Skeletal muscle tissue (tissue), 3 donors: ENCODE measurements at regions not wholly inside any gene's neighbourhood (a gene's known extent, or its start where the extent isn't known, plus 50 kb on each side); places are given as distances from the start of the nearest gene placed in this dataset.
"Not testable (repeated sequence)": the region's sequence is repeated elsewhere in the genome, so short reads cannot be mapped to it uniquely, and the experiment has no call there.

ENCODE experiments used
- H3K27ac ChIP-seq: one replicate; pipeline ENCODE4 v1.7.0; 2013; ENCODE audit warnings: mild to moderate bottlenecking, low read depth, low read length, inconsistent platforms
- H3K27me3 ChIP-seq, 3 donors: one replicate each; pipeline ENCODE4 v1.7.0; 2013; ENCODE audit warnings: low read length in 3 of 3; ENCODE audit not compliant: control insufficient read depth in 3 of 3, insufficient read depth in 3 of 3
- H3K36me3 ChIP-seq, 3 donors: one replicate each; pipeline ENCODE4 v1.7.0; 2013; ENCODE audit warnings: low read length in 3 of 3; ENCODE audit not compliant: control insufficient read depth in 3 of 3, insufficient read depth in 3 of 3
- H3K4me1 ChIP-seq, 3 donors: one replicate each; pipeline ENCODE4 v1.7.0; 2013; ENCODE audit warnings: low read length in 3 of 3, mild to moderate bottlenecking in 3 of 3; ENCODE audit not compliant: control insufficient read depth in 3 of 3, insufficient read depth in 3 of 3
- H3K4me3 ChIP-seq, 3 donors: one replicate each; pipeline ENCODE4 v1.7.0; 2013; ENCODE audit warnings: low read length in 3 of 3
- H3K9ac ChIP-seq, 3 donors: one replicate each; pipeline ENCODE4 v1.7.0; 2013; ENCODE audit warnings: low read length in 3 of 3, mild to moderate bottlenecking in 3 of 3, moderate library complexity in 2 of 3, low read depth in 1 of 3
- H3K9me3 ChIP-seq, 3 donors: one replicate each; pipeline ENCODE4 v1.7.0; 2013; ENCODE audit warnings: low read length in 3 of 3; ENCODE audit not compliant: control insufficient read depth in 3 of 3
- donor health status: Osteomylitis.

DNA sequence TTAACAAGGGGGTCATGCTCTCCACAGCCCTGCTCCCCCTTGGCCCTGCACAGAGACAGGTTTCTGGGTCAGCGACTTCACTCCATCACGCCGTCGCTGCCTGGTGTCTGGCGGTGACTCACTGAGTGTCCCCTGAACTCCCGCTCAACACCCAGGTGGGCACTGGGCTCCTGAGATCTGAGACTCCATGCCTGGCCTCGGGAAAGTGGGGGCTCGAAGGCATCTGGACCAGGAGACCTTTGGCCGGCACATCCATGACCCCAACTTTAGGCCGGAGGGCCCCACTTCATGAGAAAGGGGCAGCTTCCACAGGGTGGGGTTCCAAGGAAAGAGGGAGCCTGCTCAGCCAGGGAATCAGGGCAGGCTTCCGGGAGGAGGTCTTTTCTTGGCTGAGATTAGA lies 79.3 kb upstream of the PRR5 start:
- Histone ChIP-seq H3K27me3 (peaks cover 44 to 62% (median 53%) of the 10 kb centered on the region in 3 donors), H3K9me3 (no peaks in the 10 kb centered on the region), H3K4me1 (peaks cover 0 to 6% (median 4%) of the 10 kb centered on the region in 3 donors)

GRCh38 chr22:44622147-44622427 lies 79.9 kb upstream of the PRR5 start:
- H3K9me3 ChIP-seq, result no peaks in the 10 kb centered on the region
- peaks cover 50 to 63% (median 54%) of the 10 kb centered on the region in 3 donors for H3K27me3 ChIP-seq
- peaks cover 0 to 7% (median 6%) of the 10 kb centered on the region in 3 donors for H3K4me1 ChIP-seq
- no peak overlapping the region for H3K4me3 ChIP-seq
- no peaks in the 10 kb centered on the region for H3K36me3 ChIP-seq
- no peak overlapping the region for H3K27ac ChIP-seq
- H3K9ac ChIP-seq, result no peak overlapping the region

More for the DNA sequence above, 79.3 kb upstream of the PRR5 start:
- Histone ChIP-seq H3K36me3 (no peaks in the 10 kb centered on the region), H3K27ac (no peak overlapping the region), H3K9ac (no peak overlapping the region), H3K4me3 (no peak overlapping the region)

DNA sequence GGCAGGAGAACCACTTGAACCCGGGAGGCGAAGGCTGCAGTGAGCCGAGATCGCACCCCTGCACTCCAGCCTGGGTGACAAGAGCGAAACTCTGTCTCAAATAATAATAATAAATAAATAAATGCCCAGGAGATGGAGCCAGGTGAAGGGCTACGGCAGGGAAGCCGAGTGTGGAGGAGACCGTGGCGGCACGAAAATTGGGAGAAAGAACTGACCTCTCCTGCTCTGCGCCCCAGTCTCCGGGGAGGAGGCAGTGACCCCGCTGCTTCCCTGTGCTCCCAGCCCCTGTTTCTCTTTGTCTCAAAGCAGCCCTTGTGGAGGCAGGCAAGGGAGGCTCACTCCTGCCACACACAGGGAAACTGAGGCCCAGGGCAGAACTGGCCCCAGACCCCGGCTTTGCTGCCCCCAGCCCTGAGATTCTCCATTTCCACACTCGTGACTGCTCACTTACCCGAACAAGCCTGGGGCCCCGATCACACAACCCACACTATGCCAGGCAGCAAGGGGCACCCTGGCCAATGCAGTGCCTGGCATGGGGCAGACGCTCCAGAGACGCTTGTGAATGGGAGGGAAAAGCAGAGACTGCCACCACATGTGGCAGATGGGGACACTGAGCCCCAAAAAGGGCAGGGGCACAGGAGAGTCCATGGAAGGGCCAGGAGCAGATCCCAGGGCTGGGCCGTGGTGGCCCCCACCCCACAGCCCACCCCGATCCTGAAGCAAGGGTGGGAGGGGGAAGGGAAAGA lies 80.4 kb upstream of the PRR5 start:
- Histone ChIP-seq H3K9me3 (no peaks in the 10 kb centered on the region), H3K9ac (no peak overlapping the region), H3K36me3 (no peaks in the 10 kb centered on the region), H3K4me1 (peaks cover 0 to 7% (median 6%) of the 10 kb centered on the region in 3 donors), H3K27ac (no peak overlapping the region), H3K27me3 (peaks cover 54 to 60% (median 56%) of the 10 kb centered on the region in 3 donors), H3K4me3 (no peak overlapping the region)

GRCh38 chr22:44620841-44621257 lies 81.2 kb upstream of the PRR5 start:
- H3K4me1 ChIP-seq, result peaks cover 0 to 7% (median 6%) of the 10 kb centered on the region in 3 donors
- H3K4me3 ChIP-seq, result no peak overlapping the region
- H3K9ac ChIP-seq, result no peak overlapping the region
- H3K27me3 ChIP-seq, result peaks cover 54 to 60% (median 59%) of the 10 kb centered on the region in 3 donors
- H3K36me3 ChIP-seq, result no peaks in the 10 kb centered on the region
- no peaks in the 10 kb centered on the region for H3K9me3 ChIP-seq
- no peak overlapping the region for H3K27ac ChIP-seq

DNA sequence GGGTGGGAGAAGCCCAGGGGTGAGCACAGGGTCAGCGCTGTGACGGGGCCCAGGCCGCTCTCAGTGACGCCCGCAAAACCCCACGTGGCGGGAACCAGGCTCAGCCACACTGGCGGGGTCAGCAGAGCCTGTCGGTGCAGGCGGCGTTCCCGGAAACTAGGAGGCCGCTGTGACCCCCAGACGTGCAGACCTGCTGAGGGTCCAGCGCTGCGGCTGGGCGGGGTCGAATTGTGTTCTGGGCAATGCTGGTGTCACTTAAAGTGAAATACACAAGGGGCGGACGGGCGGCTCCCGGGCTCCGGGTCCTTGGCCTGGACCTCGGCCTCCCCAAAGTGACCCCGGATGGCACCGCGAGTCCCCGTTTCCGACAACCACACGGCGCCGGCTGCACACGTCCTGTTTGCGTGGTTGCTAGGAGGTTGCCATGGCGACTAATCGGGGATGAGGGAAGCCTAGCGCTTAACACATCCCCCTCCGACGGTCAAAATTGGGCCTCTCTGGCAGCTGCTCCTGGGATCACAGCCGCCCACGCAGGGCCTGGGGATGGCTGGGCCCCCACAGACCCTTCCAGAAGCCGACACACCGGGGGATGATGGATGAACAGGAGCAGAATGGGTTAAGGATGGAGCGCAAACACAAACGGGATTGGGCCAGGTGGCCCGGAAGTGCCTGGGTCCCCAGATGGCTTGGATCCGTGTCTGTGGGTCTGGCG lies 81.7 kb upstream of the PRR5 start:
- Histone ChIP-seq H3K9ac (no peak overlapping the region), H3K4me3 (no peak overlapping the region)

GRCh38 chr22:44619560-44620128 lies 82.4 kb upstream of the PRR5 start:
- not testable (repeated sequence) for H3K4me3 ChIP-seq, H3K4me1 ChIP-seq, H3K9ac ChIP-seq, H3K36me3 ChIP-seq, H3K9me3 ChIP-seq, H3K27ac ChIP-seq
- H3K27me3 ChIP-seq, result peaks cover 50 to 64% (median 53%) of the 10 kb centered on the region in 3 donors

More for the DNA sequence above, 81.7 kb upstream of the PRR5 start:
- H3K4me1 ChIP-seq, result peaks cover 0 to 7% (median 6%) of the 10 kb centered on the region in 3 donors
- no peaks in the 10 kb centered on the region for H3K36me3 ChIP-seq
- no peak overlapping the region for H3K27ac ChIP-seq
- peaks cover 50 to 64% (median 56%) of the 10 kb centered on the region in 3 donors for H3K27me3 ChIP-seq
- H3K9me3 ChIP-seq, result no peaks in the 10 kb centered on the region

- H3K9ac ChIP-seq, H3K36me3 ChIP-seq, H3K4me1 ChIP-seq, H3K9me3 ChIP-seq, H3K27ac ChIP-seq, H3K4me3 ChIP-seq: not testable (repeated sequence)
- H3K27me3 ChIP-seq, result peaks cover 50 to 63% (median 51%) of the 10 kb centered on the region in 3 donors
Observed at GRCh38 chr22:44618910-44619309, 83.1 kb upstream of the PRR5 start.

DNA sequence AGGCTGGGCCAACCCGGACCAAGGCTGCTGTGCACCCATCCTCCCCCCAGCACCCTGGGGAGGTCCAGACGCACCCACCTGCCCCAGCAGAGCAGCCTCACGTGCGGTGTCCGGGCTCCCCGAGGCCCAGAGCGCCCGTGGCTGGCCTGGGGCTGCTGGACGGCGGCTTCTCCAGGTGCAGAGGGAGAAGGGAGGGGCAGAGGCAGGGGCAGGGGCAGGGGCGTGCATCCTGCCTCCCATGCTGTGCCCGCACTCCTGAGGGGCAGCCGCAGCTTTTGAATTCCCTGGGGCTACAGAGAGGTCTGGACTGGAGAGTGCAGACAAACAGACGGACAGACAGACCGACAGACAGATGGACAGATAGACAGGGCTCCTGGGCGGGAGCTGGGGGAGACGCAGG lies 83.6 kb upstream of the PRR5 start:
- peaks cover 0 to 7% (median 6%) of the 10 kb centered on the region in 3 donors for H3K4me1 ChIP-seq
- no peak overlapping the region for H3K4me3 ChIP-seq
- no peak overlapping the region for H3K9ac ChIP-seq

DNA sequence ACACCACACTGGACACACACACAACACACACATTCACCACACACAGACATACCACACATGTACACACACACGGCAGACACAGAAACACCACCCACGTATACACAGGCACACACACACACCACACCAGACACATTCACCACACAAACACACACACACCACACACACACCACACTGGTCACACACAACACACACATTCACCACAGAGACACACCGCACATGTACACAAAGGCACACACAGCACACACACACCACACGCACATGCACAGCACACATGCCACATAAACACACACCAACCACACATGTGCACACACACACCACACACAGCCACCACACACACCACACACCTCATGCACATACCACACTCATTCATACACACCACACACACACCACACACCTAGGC lies 84.2 kb upstream of the PRR5 start:
- H3K27ac ChIP-seq, result no peak overlapping the region
- no peak overlapping the region for H3K9ac ChIP-seq
- no peak overlapping the region for H3K4me3 ChIP-seq
- peaks cover 45 to 62% (median 50%) of the 10 kb centered on the region in 3 donors for H3K27me3 ChIP-seq
- no peaks in the 10 kb centered on the region for H3K36me3 ChIP-seq
- H3K4me1 ChIP-seq, result peaks cover 0 to 7% (median 6%) of the 10 kb centered on the region in 3 donors
- peaks cover 0 to 9% (median 7%) of the 10 kb centered on the region in 3 donors for H3K9me3 ChIP-seq

More for the DNA sequence above, 83.6 kb upstream of the PRR5 start:
- Histone ChIP-seq H3K36me3 (no peaks in the 10 kb centered on the region), H3K9me3 (peaks cover 0 to 9% (median 7%) of the 10 kb centered on the region in 3 donors), H3K27me3 (peaks cover 46 to 62% (median 50%) of the 10 kb centered on the region in 3 donors), H3K27ac (no peak overlapping the region)
